Stimulated activated naive B cell treated with anti-CD40 and anti-IgM and Interleukin-4, amounts not matched to agents 10 μg/mL and 1 μg/mL and 100 μg/mL, for 72 hours (primary cell): ENCODE measurements at regions not wholly inside any gene's neighbourhood (a gene's known extent, or its start where the extent isn't known, plus 50 kb on each side); places are given as distances from the start of the nearest gene placed in this dataset.
"Not testable (repeated sequence)": the region's sequence is repeated elsewhere in the genome, so short reads cannot be mapped to it uniquely, and the experiment has no call there.

Experiments
- ATAC-seq, 2 donors: fragments of 150-1000 bp; cut with Tn5 transposase; replicated peaks; 2 replicates each; pipeline ENCODE4 v1.10.0; 2021; ENCODE audit warnings: moderate library complexity in 1 of 2
- DNase-seq: peaks from one replicate; pipeline ENCODE4 v3.0.0; 2021
- H3K27ac Mint-ChIP-seq: one replicate; pipeline ENCODE4 v1.8.0; 2022; ENCODE audit warnings: mild to moderate bottlenecking, mixed read lengths
- H3K27me3 Mint-ChIP-seq, 2 donors: one replicate each; pipeline ENCODE4 v1.8.0; 2022; ENCODE audit warnings: mixed read lengths in 2 of 2
- H3K36me3 Mint-ChIP-seq, 2 donors: one replicate each; pipeline ENCODE4 v1.8.0; 2022; ENCODE audit warnings: mixed read lengths in 2 of 2, mild to moderate bottlenecking in 1 of 2
- H3K4me1 Mint-ChIP-seq, 2 donors: one replicate each; pipeline ENCODE4 v1.8.0; 2022; ENCODE audit warnings: mixed read lengths in 2 of 2, mild to moderate bottlenecking in 1 of 2
- H3K4me3 Mint-ChIP-seq, 2 donors: one replicate each; pipeline ENCODE4 v1.8.0; 2022; ENCODE audit warnings: mild to moderate bottlenecking in 2 of 2, mixed read lengths in 2 of 2, moderate library complexity in 1 of 2
- H3K9me3 Mint-ChIP-seq, 2 donors: one replicate each; pipeline ENCODE4 v1.8.0; 2022; ENCODE audit warnings: mixed read lengths in 2 of 2, mild to moderate bottlenecking in 1 of 2

DNA sequence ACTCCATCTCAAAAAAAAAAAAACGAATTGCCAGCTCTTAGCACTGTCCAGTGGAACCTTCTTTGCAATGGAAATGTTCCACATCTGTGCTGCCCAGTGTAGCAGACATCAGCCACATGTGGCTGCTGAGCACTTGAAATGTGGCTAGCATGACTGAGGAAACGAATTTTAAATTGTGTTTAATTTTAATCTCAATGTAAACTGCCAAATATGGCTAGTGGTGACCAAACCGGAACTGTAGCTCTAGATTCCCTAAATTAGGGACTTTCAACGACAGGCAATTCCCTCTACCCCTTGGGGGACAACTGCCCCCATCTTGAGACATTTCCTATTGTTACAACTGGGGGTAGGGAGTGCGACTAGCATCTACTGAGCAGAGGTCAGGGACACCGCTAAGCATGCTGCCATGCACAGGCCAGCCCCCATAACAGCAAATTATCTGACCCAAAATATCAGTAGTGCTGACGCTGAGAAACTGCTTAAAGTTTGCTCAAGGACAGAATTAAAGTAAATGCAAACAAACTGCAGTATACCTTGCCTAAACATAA, 52.4 kb upstream of the PDPR start:
- H3K9me3 Mint-ChIP-seq, H3K36me3 Mint-ChIP-seq, DNase-seq, H3K27ac Mint-ChIP-seq, H3K4me3 Mint-ChIP-seq, H3K4me1 Mint-ChIP-seq, ATAC-seq, H3K27me3 Mint-ChIP-seq: not testable (repeated sequence)

DNA sequence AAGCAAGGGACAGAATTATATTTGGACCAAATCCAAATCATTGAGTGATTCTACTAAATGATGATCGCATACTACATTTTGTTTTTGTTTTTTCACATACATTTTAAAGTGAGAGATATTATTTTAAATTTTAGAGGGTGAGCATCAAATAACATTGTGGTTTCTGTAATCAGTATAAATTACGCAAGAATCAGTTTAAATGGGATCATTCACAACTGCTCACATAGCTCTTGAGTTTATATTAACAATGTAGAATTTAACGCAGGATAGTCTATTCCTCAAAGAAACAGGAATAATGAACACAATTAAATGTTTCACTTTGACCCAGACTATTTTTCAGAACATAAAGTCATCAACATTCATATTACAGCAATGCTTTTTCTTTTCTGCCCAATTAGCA, 51.2 kb upstream of the PDPR start:
- not testable (repeated sequence) for H3K4me1 Mint-ChIP-seq, H3K27ac Mint-ChIP-seq, ATAC-seq, H3K36me3 Mint-ChIP-seq, DNase-seq, H3K4me3 Mint-ChIP-seq, H3K9me3 Mint-ChIP-seq, H3K27me3 Mint-ChIP-seq
